Stimulated activated naive CD8-positive, alpha-beta T cell treated with anti-CD3 and anti-CD28 coated beads, Interleukin-15, Interleukin-2, amounts not matched to agents 100 ng/mL and 50 ng/mL, for 24 hours (primary cell): ENCODE measurements at regions not wholly inside any gene's neighbourhood (a gene's known extent, or its start where the extent isn't known, plus 50 kb on each side); places are given as distances from the start of the nearest gene placed in this dataset.
A peak's percentile ranks its signal among the peaks of the same experiment; 100 is the strongest.
"Not testable (repeated sequence)": the region's sequence is repeated elsewhere in the genome, so short reads cannot be mapped to it uniquely, and the experiment has no call there.

Experiments used
- H3K27ac Mint-ChIP-seq: one replicate; pipeline ENCODE4 v1.8.0; 2021; ENCODE audit warnings: mild to moderate bottlenecking, mixed read lengths
- H3K27me3 Mint-ChIP-seq: one replicate; pipeline ENCODE4 v1.8.0; 2021; ENCODE audit warnings: mixed read lengths
- H3K36me3 Mint-ChIP-seq: one replicate; pipeline ENCODE4 v1.8.0; 2021; ENCODE audit warnings: low read depth, mixed read lengths
- H3K4me1 Mint-ChIP-seq: one replicate; pipeline ENCODE4 v1.8.0; 2021; ENCODE audit warnings: low read depth, mixed read lengths
- H3K4me3 Mint-ChIP-seq: one replicate; pipeline ENCODE4 v1.8.0; 2021; ENCODE audit warnings: mild to moderate bottlenecking, mixed read lengths
- H3K9me3 Mint-ChIP-seq: one replicate; pipeline ENCODE4 v1.8.0; 2021; ENCODE audit warnings: mixed read lengths

DNA sequence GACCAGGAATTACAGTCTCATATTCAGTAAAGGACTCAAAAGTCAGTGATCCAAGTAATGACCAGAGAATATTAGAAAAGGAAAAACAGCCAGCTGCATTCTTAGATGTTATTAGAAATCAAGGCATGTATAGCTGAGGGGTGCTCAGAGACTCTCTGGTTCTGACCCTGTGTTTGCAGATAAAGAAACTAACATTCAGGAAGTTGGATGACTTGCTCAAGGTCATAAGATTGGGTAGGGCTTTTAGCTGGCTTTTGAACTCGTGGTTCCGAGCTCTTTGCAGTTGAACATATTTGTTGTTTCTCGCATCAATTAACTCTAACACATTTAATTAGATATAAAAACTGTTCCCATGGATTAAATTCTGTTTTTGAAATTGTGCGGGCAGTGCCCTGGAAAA lies 62.5 kb upstream of the ENPP6 start:
- no peak overlapping the region for H3K4me3 Mint-ChIP-seq

DNA sequence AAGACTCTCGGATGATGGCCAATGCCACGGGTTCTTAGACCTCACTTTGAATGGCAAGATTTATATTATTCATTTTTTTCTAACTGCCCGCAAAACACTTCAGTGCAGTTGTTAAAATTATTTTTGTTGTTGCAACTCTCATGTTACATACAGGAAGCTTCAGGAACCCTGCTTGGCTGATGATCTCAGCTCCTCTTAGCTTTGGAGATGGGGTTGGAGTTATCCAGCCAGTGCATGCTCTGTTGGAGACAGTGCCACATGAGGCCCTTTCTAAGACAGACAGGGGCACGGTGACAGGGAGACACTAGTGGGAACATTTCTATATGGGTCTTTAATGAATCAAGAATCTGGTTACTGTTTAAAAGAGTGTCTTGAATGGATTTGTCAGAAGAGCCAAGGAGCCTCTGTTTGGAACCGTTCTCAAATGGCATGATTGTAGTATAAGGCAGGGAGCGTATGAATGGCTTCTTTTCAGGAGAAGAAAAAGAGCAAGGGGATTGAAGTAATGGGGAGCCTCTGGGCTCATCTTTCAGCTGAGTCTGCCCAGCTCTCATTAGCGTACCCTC lies 61.9 kb upstream of the ENPP6 start:
- no peaks in the 10 kb centered on the region for H3K27me3 Mint-ChIP-seq
- peaks cover 14% of the 10 kb centered on the region for H3K9me3 Mint-ChIP-seq
- no peak overlapping the region for H3K4me3 Mint-ChIP-seq
- no peak overlapping the region for H3K27ac Mint-ChIP-seq
- peaks cover 10% of the 10 kb centered on the region for H3K36me3 Mint-ChIP-seq
- peaks cover 66% of the 10 kb centered on the region for H3K4me1 Mint-ChIP-seq

More for the DNA sequence above, 62.5 kb upstream of the ENPP6 start:
- H3K4me1 Mint-ChIP-seq, result peaks cover 72% of the 10 kb centered on the region
- peaks cover 10% of the 10 kb centered on the region for H3K36me3 Mint-ChIP-seq
- no peak overlapping the region for H3K27ac Mint-ChIP-seq
- peaks cover 14% of the 10 kb centered on the region for H3K9me3 Mint-ChIP-seq
- H3K27me3 Mint-ChIP-seq, result no peaks in the 10 kb centered on the region

DNA sequence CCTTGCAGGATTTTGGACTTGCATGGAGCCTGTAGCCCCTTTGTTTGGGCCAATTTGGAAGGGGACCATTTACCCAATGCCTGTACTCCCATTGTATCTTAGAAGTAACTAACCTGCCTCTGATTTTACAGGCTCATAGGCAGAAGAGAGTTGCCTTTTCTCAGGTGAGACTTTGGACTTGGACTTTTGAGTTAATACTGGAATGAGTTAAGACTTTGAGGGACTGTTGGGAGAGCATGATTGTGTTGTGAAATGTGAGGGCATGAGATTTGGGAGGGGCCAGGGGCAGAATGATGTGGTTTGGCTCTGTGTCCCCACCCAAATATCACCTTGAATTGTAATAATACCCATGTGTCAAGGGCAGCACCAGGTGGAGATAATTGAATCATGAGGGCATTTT lies 60.1 kb upstream of the ENPP6 start:
- not testable (repeated sequence) for H3K27me3 Mint-ChIP-seq, H3K36me3 Mint-ChIP-seq, H3K4me3 Mint-ChIP-seq
- H3K9me3 Mint-ChIP-seq, result peaks cover 14% of the 10 kb centered on the region
- peak overlapping the region; percentile 0 for H3K27ac Mint-ChIP-seq
- H3K4me1 Mint-ChIP-seq, result peaks cover 55% of the 10 kb centered on the region

DNA sequence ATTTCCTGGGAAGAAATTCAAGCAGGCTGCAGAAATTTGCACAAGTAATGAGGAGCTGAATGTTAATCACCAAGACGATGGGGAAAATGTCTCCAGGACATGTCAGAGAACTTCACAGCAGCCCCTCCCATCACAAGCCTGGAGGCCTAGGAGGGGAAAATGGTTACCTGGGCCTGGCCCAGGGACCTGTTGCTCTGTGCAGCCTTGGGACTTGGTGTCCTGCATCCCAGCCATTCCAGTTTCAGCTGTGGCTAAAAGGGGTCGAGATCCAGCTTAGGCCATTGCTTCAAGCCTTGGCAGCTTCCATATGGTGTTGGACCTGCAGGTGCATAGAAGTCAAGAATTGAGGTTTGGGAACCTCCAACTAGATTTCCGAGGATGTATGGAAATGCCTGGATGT lies 59.3 kb upstream of the ENPP6 start:
- H3K27ac Mint-ChIP-seq, H3K36me3 Mint-ChIP-seq, H3K4me3 Mint-ChIP-seq, H3K27me3 Mint-ChIP-seq: not testable (repeated sequence)
- H3K4me1 Mint-ChIP-seq, result peaks cover 50% of the 10 kb centered on the region
- peaks cover 14% of the 10 kb centered on the region for H3K9me3 Mint-ChIP-seq

DNA sequence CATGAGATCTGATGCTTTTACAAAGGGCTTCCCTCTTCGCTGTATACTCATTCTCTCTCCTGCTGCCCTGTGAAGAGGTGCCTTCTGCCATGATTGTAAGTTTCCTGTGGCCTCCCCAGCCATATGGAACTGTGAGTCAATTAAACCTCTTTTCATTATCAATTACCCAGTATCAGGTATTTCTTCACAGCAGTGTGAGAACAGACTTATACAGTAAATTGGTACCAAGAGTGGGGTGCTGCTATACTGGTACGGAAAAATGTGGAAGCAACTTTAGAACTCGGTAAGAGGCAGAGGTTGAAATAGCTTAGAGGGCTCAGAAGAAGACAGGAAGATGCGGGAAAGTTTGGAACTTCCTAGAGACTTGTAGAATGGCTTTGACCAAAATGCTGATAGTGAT lies 58.7 kb upstream of the ENPP6 start:
- not testable (repeated sequence) for H3K4me3 Mint-ChIP-seq, H3K27ac Mint-ChIP-seq, H3K27me3 Mint-ChIP-seq, H3K36me3 Mint-ChIP-seq
- H3K4me1 Mint-ChIP-seq, result peaks cover 43% of the 10 kb centered on the region
- H3K9me3 Mint-ChIP-seq, result peaks cover 14% of the 10 kb centered on the region

DNA sequence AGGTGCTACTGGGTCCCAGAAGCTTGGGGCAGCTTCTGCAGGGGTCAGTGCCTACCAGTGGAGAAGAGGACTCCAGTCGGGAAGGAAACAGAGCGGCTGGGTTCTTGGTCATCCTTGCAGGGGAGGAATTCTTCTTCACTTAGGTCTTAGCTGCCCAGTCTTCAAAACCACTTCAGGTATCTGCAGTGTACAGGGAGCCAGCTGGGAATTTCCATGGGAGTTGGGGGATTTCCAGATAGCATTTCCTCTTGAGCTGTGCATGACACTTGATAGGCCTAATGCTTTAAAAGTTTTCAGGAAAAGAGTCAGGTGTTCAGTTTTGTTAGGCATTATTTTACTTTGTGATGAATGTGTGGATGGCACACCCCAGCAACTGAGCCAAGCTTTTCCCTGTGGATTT lies 58.1 kb upstream of the ENPP6 start:
- H3K27me3 Mint-ChIP-seq, result no peaks in the 10 kb centered on the region
- no peak overlapping the region for H3K27ac Mint-ChIP-seq
- peaks cover 14% of the 10 kb centered on the region for H3K9me3 Mint-ChIP-seq
- H3K4me1 Mint-ChIP-seq, result peaks cover 37% of the 10 kb centered on the region
- H3K36me3 Mint-ChIP-seq, result peaks cover 10% of the 10 kb centered on the region
- no peak overlapping the region for H3K4me3 Mint-ChIP-seq

DNA sequence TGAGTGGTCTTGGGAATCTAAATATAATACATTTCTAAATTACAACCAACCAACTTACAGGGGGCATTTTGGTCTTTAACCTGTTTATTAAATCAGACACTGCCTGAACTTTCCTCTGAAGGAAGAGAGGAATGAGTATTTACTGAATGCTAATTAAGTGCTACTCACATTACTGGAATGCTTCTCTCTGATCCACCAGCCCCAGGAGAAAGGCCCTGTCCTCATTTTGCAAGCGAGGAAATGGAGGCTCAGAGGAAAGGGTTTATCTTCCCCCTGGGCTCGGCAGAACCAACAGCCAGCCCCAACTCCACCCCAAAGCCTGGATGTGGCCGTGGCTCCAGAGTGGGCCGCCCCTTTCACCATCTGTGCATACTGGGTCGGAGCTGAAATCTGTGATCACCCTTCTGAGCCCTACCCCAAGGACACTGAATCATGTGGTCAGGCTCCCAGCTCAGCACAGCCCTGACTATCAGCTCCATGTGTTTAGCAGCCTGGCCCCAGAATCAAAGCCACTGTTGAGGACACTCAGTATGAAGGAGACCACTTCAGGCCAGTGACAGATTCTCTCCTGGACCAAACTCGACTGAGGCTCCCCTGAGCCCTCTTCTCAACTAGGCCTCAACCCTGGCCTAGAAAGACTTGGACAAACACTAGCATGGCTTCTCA lies 56.7 kb upstream of the ENPP6 start:
- peaks cover 14% of the 10 kb centered on the region for H3K9me3 Mint-ChIP-seq
- peaks cover 10% of the 10 kb centered on the region for H3K36me3 Mint-ChIP-seq
- peaks cover 37% of the 10 kb centered on the region for H3K4me1 Mint-ChIP-seq
- no peak overlapping the region for H3K4me3 Mint-ChIP-seq
- no peaks in the 10 kb centered on the region for H3K27me3 Mint-ChIP-seq
- H3K27ac Mint-ChIP-seq, result no peak overlapping the region

DNA sequence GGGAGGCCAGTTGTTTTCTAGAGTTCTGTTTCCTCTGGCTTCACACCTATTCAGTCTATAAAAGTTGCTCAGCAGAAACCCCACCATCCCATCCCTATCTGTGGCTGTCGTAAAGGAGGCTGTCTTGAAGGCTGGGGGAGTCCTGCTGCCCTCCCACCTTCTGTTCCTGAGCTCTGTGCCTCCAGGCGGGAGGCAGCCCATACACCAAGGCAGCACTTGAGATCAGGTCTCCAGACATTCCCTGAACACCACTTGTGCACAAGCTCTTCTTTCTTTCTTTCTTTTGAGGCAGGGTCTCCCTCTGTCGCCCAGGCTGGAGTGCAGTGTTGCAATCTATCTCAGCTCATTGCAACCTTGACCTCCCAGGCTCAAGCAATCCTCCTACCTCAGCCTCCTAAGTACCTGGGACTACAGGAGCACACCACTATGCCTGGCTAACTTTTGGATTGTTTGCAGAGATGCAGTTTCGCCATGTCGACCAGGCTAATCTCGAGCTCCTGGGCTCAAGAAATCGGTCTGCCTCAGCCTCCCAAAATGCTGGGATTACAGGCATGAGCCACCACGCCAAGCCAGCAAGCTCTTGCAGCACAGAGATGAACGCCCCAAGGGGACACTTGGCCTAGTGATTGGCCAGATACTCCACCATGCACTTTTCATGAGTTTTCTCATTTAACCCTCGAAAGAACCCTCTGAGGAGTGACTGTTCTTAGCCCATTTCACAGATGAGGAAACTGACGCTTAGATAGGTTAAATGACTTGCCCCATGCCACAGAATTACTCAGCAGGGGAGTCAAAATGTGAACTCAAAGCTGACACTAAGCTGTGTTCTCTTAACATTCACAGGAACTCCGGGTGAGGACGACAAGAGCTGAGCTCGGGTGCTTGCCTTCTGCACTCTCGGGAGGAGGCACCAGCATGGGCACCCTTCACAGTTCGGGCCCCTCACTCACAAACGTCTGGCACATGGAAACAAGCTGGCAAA lies 55.8 kb upstream of the ENPP6 start:
- peak overlapping the region; percentile 4 for H3K27ac Mint-ChIP-seq
- H3K4me1 Mint-ChIP-seq, result peaks cover 42% of the 10 kb centered on the region
- H3K36me3 Mint-ChIP-seq, result peaks cover 7% of the 10 kb centered on the region
- H3K9me3 Mint-ChIP-seq, result peaks cover 14% of the 10 kb centered on the region
- H3K27me3 Mint-ChIP-seq, result no peaks in the 10 kb centered on the region
- H3K4me3 Mint-ChIP-seq, result no peak overlapping the region

DNA sequence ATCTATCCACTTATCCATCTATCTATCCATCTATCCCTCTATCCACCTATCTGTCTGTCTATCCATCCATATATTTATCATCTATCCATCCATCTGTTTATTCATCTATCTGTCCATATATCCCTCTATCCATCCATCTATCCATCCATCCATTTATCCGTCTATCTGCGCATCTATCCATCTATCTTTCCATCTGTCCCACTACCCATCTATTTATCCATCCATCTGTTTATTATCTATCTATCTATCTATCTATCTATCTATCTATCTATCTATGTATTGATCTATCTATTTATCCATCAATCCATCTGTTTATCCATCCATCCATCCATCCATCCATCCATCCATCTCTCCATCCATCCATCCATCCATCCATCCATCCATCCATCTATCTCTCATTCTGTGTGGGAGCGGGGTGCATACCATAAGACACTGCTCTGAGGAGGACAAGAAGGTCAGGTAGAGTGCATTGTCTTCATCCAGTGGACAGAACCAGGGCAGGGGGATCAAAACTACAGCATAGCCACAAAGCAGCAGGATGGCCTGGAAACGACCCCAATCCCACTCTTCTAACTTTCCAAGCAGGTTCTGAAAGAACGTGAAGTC lies 53.2 kb upstream of the ENPP6 start:
- H3K4me3 Mint-ChIP-seq, result no peak overlapping the region
- no peaks in the 10 kb centered on the region for H3K36me3 Mint-ChIP-seq
- H3K27me3 Mint-ChIP-seq, result no peaks in the 10 kb centered on the region
- peaks cover 5% of the 10 kb centered on the region for H3K9me3 Mint-ChIP-seq
- no peak overlapping the region for H3K27ac Mint-ChIP-seq
- H3K4me1 Mint-ChIP-seq, result peaks cover 52% of the 10 kb centered on the region

DNA sequence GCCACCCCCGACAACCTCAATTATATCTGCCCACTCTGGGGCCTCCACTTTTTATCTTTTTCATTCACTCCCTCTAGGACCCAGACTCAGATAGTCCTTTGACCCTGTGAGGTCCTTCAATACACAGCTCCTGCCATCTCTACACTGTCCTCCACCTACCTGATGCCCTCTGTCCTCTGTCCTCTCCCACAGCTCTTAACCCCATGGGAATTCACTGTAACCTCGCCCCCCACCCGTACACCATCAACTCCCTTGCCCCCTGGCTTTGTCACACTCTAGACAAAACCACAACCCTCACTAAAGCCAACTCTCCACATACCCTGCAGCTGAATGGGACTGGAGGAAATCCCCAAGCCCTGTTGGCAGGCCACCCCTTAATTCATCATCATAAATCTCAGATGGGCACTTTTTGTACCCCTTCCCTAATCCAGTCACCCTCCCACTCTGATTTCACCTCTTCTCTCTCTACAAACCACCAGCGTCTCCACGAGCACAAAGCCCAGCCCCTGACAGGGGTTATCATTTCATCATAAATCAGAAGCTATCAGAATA lies 52.3 kb upstream of the ENPP6 start:
- H3K27me3 Mint-ChIP-seq, result no peaks in the 10 kb centered on the region
- H3K9me3 Mint-ChIP-seq, result no peaks in the 10 kb centered on the region
- H3K27ac Mint-ChIP-seq, result peak overlapping the region; percentile 53
- no peaks in the 10 kb centered on the region for H3K36me3 Mint-ChIP-seq
- peaks cover 62% of the 10 kb centered on the region for H3K4me1 Mint-ChIP-seq
- H3K4me3 Mint-ChIP-seq, result no peak overlapping the region

DNA sequence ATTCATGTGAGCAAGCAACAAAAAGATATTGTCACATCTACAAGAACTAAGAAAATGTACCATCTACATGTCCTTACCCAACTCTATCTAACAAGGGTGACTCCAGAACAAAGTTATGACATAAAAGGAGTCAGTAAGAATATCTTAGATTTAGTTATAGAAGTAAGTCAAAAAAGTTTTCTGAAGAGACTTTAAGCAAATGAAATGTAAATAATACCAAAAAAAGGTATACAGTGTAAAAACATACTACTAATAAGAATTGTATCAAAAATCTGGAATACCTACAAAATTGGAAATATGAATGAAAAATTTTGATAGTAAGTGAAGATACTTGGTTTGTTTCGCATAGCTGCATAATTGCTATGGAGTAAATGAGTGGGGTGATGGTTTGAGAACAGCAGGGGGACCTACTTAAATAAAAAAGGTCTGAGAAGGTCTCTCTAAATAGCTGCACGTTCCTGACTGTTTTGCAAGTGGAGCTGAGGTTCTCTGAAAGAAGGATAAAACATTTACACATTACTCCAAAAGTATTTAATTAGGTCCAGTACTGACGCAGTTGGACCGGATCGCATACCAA lies 51.0 kb upstream of the ENPP6 start:
- peak overlapping the region; percentile 98 for H3K27ac Mint-ChIP-seq
- H3K27me3 Mint-ChIP-seq, result no peaks in the 10 kb centered on the region
- no peaks in the 10 kb centered on the region for H3K36me3 Mint-ChIP-seq
- peaks cover 67% of the 10 kb centered on the region for H3K4me1 Mint-ChIP-seq
- peak overlapping the region; percentile 86 for H3K4me3 Mint-ChIP-seq
- H3K9me3 Mint-ChIP-seq, result no peaks in the 10 kb centered on the region

DNA sequence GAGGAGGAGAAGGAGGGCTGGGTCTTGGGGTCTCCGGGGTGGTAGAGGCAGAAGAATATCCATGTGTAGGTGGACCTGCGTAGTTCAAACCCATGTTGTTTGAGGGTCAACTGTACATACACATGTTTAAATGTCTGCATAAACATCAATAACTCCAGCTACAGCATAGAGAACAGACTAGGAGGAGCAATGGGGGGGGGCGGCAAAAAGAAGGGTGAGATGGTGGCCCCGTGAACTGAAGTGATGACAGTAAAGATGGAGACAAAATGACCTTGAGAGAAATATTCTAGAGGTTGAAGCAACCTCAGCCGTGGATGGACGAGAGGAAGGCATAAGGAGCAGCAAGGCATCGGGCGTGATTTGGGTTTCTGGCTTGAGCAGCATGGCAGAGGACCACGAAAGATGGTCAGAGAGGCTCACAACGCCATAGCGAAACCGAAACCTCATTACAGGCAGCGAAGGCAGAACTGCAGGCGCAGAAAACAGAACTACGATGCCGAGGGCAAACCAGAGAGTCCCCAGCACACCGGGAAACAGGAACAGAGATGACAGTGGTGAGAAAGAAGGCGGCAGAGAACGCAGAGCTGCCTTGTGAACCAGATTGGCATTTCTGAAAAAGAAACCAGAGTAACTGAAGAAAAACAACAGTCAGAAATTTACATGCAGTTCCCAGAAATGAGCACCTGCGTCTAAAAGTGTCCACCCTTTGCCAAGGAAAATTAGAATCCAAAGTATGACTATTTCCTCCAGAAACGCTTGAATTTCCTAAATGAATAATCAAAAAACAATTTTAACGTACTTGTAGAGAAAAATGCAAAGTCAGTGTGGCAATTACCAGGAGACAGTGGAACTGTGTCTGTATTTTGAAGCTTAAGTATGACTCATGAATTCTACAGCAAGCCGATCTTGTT lies 50.3 kb upstream of the ENPP6 start:
- Mint-ChIP-seq H3K9me3 (no peaks in the 10 kb centered on the region), H3K27me3 (no peaks in the 10 kb centered on the region), H3K27ac (peak overlapping the region; percentile 98), H3K36me3 (no peaks in the 10 kb centered on the region), H3K4me3 (peak overlapping the region; percentile 86), H3K4me1 (peaks cover 72% of the 10 kb centered on the region)
